GM19324 (cell line): ENCODE measurements at regions not wholly inside any gene's neighbourhood (a gene's known extent, or its start where the extent isn't known, plus 50 kb on each side); places are given as distances from the start of the nearest gene placed in this dataset.
"Not testable (repeated sequence)": the region's sequence is repeated elsewhere in the genome, so short reads cannot be mapped to it uniquely, and the experiment has no call there.

Source experiments
- ATAC-seq: cut with Tn5 transposase; IDR thresholded peaks from one replicate; pipeline ENCODE4 v1.9.1; 2021; ENCODE audit warnings: mild to moderate bottlenecking, moderate library complexity; ENCODE audit not compliant: unreplicated experiment, low FRiP score

GRCh38 chr7:47093320-47094234 lies 488.3 kb downstream of the TNS3 start:
- ATAC-seq = no peak

- no peak for ATAC-seq
These were observed 489.6 kb downstream of the TNS3 start for GRCh38 chr7:47092336-47092735.

GRCh38 chr7:47091141-47091540 lies 490.8 kb downstream of the TNS3 start:
- no peak for ATAC-seq

GRCh38 chr7:47089461-47089860 lies 492.4 kb downstream of the TNS3 start:
- ATAC-seq = no peak

- ATAC-seq = no peak
These were observed 492.9 kb downstream of the TNS3 start for GRCh38 chr7:47089068-47089417.

GRCh38 chr7:47088329-47089067 lies 493.4 kb downstream of the TNS3 start:
- no peak for ATAC-seq

GRCh38 chr7:47087866-47088265 lies 494.0 kb downstream of the TNS3 start:
- no peak for ATAC-seq

- ATAC-seq = no peak
These were observed 496.2 kb downstream of the TNS3 start for GRCh38 chr7:47085491-47086275.

- no peak for ATAC-seq
These were observed 498.2 kb downstream of the TNS3 start for GRCh38 chr7:47083476-47084250.

GRCh38 chr7:47080816-47081215 lies 501.1 kb downstream of the TNS3 start:
- no peak for ATAC-seq

GRCh38 chr7:47078241-47078640 lies 503.7 kb downstream of the TNS3 start:
- ATAC-seq = no peak

- no peak for ATAC-seq
These were observed 507.2 kb downstream of the TNS3 start for GRCh38 chr7:47074702-47075153.

- no peak for ATAC-seq
These were observed 508.6 kb downstream of the TNS3 start for GRCh38 chr7:47073284-47073683.

GRCh38 chr7:47071866-47072265 lies 510.0 kb downstream of the TNS3 start:
- no peak for ATAC-seq

GRCh38 chr7:47069385-47070076 lies 512.4 kb downstream of the TNS3 start:
- ATAC-seq = no peak

- ATAC-seq = no peak
These were observed 514.8 kb downstream of the TNS3 start for GRCh38 chr7:47066976-47067614.

- no peak for ATAC-seq
These were observed 525.2 kb downstream of the TNS3 start for GRCh38 chr7:47056731-47057130.

GRCh38 chr7:47052541-47053208 lies 529.2 kb downstream of the TNS3 start:
- ATAC-seq = not testable (repeated sequence)
